ENCODE measurements at regions not wholly inside any gene's neighbourhood (a gene's known extent, or its start where the extent isn't known, plus 50 kb on each side); places are given as distances from the start of the nearest gene placed in this dataset.

DNA sequence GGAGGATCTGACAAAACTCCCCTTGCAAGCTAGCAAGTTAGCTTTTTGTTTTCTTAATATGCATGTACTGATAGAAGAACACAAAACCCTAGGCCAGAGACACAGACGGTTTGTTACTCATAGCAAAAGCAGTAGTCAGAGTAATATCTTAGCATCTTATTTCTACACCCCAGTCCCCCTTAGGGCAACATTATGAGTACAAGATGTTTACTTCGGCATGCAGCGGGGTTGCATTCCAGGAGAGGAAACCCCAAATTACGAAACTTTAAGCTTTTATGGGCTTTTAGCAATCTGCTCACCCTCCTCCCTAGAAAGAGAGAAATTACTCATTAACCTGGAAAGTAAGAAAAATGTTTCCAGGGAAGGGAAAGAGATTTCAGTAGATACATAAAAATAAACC is 1286.9 kb downstream of the EPHA7 start:
- DNase-seq (ENCODE audit: low read depth), result no peak
- no peak for TF ChIP-seq CTCF (conservative IDR thresholded peaks at IDR 0.05; ENCODE audit: low read length)
- H3K4me3 ChIP-seq (ENCODE audit: low read length), result no peak overlapping the region

DNA sequence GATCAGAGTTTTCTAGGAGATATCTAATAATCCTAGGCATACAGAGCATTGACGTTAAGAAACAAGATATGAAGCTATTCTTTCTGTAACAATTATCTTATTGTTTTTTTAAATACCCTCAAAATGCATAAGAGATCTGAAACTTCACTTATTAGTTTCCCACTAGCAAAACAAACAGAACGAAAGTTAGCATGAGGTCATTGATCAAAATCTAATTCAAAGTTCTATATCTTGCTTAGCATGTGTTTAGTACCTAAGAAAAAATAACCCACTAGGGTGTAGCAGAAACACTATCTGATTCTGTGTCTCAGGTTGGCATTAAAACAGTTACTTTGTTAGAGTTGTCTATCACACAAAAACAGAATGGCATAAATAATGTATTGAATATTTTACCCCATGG is 1288.4 kb downstream of the EPHA7 start:
- H3K4me3 ChIP-seq (ENCODE audit: low read length), result no peak overlapping the region
- TF ChIP-seq CTCF (conservative IDR thresholded peaks at IDR 0.05; ENCODE audit: low read length), result no peak
- no peak for DNase-seq (ENCODE audit: low read depth)

GRCh38 chr6:92126983-92127382 is 1292.4 kb downstream of the EPHA7 start:
- no peak for TF ChIP-seq CTCF (conservative IDR thresholded peaks at IDR 0.05; ENCODE audit: low read length)
- no peak for DNase-seq (ENCODE audit: low read depth)
- no peak overlapping the region for H3K4me3 ChIP-seq (ENCODE audit: low read length)

DNA sequence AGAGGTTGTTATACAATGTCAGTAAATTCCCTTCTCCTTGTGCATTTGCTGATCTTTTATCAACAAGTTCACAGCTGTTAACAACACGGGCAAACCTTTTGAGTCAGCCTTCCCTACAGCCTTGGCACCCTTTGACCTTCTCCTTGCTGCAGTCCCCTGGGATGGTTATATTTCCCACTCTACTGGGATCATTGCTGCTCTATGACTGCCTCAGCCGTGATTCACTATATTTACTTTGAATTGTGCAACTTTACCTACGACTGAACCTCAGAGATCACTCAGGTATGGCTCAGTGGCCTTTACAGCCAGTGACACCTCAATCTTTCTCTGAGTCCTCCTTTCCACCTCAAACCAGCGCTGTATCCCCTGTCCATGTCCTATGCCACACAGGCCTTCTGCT is 1293.3 kb downstream of the EPHA7 start:
- H3K4me3 ChIP-seq (ENCODE audit: low read length), result no peak overlapping the region
- DNase-seq (ENCODE audit: low read depth), result no peak
- TF ChIP-seq CTCF (conservative IDR thresholded peaks at IDR 0.05; ENCODE audit: low read length), result no peak

DNA sequence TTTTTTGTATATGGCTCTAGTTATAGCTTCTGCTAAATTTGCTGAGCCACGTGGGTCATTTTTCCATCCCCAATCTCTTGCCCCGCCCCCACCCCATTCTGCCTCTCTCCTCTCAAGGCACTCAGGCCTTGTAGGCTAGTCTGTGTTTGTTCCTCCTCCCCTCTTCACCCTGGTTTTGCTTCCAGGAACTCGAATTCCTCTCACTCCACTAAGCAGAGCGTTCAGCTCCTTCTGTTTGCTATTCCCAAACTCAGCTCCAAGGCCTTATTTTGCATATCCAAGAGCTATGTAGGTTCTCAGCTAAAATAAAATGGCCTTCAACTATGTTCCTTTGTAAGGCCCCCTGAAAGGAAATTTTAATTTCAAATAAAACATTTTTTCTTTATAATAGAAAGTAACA is 1293.7 kb downstream of the EPHA7 start:
- DNase-seq (ENCODE audit: low read depth), result no peak
- no peak for TF ChIP-seq CTCF (conservative IDR thresholded peaks at IDR 0.05; ENCODE audit: low read length)
- no peak overlapping the region for H3K4me3 ChIP-seq (ENCODE audit: low read length)

- no peak for DNase-seq (ENCODE audit: low read depth)
- TF ChIP-seq CTCF (conservative IDR thresholded peaks at IDR 0.05; ENCODE audit: low read length), result no peak
- H3K4me3 ChIP-seq (ENCODE audit: low read length), result no peak overlapping the region
These were observed 1295.1 kb downstream of the EPHA7 start for GRCh38 chr6:92124200-92124651.

DNA sequence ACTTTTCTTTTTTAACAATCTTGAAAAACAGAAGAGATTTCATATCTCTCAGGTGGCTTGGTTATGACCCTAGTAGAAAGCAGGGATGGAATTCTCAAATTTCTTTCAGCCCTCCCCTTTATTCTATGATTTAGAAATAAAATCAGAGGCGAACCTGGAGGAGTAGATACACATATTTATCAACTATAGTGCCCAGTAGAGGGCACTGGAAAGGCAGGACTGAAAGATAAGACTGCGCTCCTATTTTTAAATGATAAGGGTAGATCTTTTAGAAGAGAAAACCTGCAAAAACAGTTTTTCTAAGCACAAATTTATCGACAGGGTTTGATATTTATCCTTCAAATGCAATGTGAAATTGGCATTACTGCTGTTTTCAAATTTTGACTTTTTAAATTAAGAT is 1296.6 kb downstream of the EPHA7 start:
- no peak for DNase-seq (ENCODE audit: low read depth)
- TF ChIP-seq CTCF (conservative IDR thresholded peaks at IDR 0.05; ENCODE audit: low read length), result no peak
- no peak overlapping the region for H3K4me3 ChIP-seq (ENCODE audit: low read length)
